ENCODE measurements at regions not wholly inside any gene's neighbourhood (a gene's known extent, or its start where the extent isn't known, plus 50 kb on each side); places are given as distances from the start of the nearest gene placed in this dataset.

DNA sequence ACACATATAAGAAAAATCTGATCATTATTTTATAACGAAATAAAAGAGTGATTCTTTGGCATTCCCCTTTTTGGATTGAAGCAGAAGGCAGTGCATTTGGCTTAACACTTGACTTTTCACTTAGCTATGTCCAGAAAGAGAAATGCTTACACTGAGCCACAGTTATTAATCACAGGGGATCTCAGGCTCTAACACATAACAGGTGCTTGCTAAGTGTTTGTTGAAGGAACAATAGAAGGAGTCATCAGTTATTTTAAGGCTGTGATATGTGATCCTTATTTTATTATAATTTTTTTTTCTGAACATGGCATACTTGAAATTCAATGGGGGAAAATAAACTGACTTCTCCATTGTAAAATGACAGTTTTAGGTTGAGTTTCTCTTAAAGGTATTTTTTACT is 209.5 kb downstream of the UBE2E3 start:
- DNase-seq (ENCODE audit: low read depth) = no peak

DNA sequence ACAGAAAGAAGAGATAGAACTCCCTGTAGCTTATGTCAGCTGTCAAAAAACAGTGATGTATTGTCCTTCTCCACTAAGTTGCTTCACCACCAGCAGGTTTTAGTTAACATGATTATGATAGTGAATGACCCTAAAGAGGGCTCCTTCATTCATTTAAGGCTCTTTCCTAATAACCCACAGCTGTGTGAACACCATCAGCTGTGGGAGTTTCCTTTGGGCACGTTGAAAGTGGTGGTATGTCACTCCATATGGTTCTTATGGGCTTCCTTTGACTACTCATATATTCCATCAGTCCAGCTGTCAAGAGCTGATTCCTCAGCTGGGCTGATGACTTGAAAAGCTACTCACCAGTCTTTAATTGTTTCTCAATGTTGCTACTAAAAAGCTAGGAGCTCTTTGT is 210.3 kb downstream of the UBE2E3 start:
- no peak for DNase-seq (ENCODE audit: low read depth)

DNA sequence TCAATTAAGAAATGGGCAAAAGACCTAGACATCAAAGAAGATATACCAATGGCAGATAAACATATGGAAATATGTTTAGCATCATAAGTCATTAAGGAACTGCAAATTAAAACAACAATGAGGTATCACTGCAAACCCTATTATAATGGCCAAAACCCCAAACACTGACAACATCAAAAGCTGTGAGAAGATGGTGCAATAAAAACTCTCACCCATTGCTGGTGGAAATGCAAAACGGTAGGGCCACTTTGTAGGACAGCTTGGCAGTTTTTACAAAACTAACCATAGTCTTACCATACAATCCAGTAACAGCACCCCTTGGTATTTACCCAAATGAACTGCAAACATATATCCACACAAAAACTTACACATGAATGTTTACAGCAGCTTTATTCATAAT is 213.1 kb downstream of the UBE2E3 start:
- DNase-seq (ENCODE audit: low read depth) = no peak

DNA sequence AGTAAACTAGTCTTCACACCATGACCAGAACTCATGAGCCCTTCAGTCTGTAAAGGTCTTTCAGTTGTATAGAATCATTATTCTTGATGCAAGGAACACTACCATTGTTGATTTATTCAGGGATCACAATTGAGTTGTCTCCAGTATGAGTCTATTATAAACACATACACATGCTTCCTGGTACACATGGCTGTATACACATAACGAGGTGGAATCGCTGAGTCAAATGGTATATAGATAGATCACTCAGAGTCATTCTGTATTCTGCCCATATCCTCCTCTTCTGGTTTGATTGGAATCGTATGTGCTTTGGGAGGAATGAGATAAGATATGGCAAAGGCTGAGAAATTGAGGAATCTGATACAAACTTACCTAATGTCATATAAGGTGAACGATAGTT is 216.0 kb downstream of the UBE2E3 start:
- DNase-seq (ENCODE audit: low read depth) = no peak

DNA sequence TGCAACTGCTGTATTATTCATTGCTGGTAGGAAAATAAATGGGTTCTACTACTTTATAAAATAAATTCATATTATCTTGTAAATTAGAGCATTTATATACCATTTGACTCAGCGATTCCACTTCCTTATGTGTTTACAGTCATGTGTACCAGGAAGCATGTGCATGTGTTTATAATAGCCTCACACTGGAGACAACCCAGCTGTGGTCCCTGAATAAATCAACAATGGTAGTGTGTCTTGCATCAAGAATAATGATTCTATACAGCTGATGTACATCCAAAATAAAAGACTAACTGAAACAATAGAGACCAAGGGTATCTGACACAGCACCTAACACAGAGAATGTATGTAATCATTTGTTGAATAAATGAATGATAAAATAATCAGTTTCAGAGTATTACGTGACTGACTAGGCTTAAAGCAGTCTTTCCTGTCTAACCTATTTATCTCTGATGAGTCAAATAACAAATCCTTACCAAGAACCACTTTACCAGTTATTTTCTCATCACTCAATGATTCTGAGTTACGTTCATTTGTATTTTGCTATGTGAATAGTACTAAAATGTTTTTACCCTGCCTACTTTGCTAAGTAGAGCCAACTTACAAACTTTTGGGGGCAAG is 216.8 kb downstream of the UBE2E3 start:
- DNase-seq (ENCODE audit: low read depth) = no peak

DNA sequence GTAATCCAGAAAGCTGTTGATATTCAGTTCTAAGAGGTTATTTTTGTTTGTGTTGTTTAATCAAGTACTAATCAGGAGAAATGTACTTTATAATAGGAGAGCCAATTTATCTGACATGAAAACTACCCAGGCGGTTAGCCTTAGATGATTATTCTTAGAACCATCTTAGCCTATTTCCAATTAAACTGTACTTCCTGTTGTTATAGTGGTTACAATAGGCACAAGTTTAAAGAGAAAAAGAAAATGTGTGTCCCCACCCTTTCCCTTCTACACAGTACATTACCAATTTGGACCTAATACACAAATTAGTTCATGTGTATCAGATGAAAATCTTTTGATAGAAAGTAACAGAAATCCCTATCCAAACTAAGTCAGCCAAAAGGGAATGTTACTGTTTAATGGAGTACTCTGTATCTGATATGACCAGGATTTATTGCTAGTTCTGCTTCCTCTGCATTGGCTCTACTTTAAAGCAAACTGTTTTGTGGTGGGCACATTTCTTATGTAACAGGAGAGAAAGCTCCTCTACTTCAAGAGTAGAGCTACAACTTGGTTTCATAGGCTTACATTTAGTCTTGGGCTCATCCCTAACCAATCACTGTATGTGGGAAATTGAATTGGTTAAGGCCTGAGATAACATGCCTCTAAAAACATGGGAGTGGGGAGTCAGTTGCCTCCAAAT is 217.9 kb downstream of the UBE2E3 start:
- no peak for DNase-seq (ENCODE audit: low read depth)

DNA sequence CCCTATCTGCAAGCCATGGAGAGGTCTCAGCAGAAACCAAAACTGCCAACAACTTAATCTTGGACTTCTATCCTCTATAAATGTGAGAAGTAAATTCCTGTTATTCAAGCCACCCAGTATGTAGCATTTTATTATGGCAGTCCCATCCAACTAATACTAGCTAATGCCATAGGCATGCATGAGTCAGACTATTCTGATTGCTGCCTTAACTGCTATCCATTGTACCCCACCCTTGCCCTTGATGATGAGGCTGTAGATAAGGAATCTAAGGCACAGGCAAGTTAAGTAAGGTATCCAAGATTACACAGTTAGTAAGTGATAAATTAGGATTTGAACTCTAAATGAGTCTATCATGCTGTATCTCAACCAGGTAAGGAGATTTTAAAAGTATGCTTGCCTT is 223.0 kb downstream of the UBE2E3 start:
- DNase-seq (ENCODE audit: low read depth) = no peak

DNA sequence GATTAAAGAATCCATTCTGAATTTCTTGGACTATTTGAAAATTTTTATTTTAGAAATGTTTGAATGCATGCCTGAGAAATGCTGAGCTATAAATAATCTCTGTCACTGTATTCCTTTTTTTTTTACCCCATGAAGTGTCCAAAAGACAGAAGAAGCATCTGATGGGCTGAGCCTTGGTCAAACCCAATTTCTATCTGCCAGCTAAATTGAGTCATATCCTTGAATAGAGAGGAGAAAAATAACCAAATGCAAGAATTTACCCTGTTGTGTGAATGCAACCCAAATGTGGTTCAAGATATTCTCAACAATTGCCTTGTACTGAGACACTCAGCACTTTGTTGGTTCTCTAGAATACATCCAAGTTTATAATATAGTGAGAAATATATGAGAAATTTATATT is 223.5 kb downstream of the UBE2E3 start:
- DNase-seq (ENCODE audit: low read depth) = no peak

DNA sequence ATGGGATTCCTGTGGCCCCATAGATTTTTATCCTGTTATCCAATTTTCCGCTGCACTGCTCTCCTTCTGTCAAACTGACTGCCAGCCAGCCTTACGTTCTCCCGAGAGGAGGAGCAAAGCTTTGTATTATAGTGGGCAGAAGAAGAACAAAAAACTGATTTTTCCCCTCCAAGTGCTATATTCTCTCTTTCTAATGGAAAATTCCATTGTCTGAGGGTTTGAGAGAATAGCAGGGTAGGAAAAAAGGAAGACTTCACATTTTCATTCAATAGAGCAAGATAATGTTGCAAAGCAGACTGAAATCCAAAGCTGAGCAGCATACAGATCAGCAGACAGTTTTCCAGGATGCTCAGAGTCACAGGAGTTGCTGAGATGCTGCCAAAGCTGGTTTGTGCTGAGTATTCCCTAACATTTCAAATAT is 238.0 kb downstream of the UBE2E3 start:
- DNase-seq (ENCODE audit: low read depth) = no peak

DNA sequence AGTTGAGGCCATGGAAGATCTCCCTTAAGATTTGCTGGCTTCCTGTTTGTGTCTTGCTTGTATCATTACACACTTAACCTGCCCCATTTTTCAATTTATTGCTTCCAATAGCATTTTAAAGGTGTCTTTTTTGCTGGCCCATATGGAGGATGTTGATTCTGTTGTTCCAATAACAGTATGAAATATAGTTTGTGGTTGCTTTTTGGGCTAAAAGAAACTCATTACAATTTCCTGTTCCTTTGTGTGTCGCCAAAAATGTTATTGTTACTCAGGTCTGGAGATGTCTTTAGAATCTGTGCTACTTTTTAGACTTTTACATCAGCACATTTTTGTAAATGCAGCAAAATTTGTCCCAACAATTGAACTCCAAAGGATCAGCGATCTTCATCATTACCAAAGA is 234.0 kb upstream of the ITGA4 start:
- DNase-seq (ENCODE audit: low read depth) = no peak

DNA sequence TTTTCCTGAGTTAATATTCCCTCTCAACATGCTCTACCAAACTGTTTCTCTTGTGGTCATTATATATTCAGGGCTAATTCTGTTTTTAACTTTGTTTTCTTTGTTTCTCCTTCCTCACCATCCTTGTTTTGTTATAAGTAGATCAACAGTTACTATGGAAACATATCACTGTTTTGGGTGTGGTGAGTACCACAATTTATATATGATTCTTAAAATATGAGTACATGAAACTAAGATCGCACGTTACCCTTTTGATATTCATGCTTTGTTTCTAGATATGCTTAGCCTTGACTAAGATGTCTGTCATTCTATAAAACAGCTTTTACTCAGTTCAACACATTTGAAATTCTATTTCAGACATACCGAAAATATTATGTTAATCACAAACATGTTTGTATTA is 232.3 kb upstream of the ITGA4 start:
- no peak for DNase-seq (ENCODE audit: low read depth)

DNA sequence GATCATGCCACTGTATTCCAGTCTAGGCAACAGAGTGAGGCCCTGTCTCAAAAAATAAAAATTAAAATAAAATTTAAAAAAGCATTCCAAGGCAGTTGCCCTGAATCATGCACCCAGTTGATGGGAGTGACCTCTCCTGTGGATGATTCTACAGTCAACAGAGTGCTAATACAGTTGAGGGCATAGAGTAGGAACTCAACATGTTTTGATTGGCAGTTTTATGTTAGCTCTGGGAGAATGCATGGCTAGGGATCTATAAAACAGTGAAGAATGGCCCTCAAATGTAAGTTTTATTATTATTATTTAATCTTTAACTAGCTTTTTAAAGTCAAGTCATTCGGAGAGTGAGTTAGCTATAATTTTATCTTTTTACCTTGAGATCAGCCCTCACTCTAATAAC is 228.5 kb upstream of the ITGA4 start:
- no peak for DNase-seq (ENCODE audit: low read depth)

DNA sequence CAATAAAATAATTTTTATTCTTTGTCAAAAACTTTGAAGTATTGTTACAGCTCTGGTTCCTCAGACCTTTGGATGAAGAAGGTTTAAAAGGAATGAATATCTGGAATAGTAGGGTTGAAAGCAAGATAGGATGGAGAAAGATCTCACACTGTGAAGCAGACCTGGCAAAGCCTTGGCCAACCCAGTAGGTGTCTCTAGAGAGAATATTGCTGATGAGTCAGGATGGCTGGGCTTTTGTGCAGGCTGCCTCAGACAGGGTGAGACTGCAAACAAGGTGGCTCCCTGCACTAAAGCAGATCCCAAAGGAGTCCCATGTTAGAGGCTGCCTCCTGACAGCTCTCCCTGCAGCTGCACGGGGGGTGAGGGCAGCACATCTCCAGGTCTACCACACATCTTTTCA is 226.0 kb upstream of the ITGA4 start:
- no peak for DNase-seq (ENCODE audit: low read depth)

DNA sequence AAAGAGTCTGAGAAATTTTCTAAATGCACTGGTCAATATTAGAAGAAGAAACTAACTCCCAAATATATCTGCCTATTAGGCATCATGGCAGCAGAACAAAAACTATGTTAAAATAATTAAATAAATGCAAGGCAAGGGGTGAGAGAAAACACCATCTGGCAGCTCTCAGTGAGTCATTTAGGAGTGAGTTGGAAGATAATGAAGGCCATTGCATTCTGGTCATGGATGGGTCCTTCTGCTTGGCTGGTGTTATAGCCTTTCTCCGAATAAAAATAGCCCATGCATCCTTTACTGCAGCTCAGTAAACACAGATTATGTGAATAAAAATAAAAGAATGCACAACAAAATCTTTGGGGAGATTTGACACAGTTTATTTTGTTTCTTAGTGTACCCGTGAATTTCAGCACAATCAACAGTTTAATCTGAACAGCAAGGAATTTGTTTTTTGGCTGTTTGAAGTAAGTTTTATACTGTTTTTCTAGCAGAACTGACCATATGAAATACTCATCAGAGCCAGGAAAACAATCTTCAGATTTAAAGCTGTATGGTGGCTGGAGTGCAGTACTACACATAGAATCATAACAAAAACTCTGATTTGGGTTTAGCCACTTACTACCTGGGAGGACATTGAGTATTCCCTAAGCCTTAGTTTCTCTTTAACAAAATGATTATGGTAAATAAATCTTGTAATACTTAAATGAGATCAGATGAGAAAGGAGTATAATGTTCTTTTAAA is 225.1 kb upstream of the ITGA4 start:
- no peak for DNase-seq (ENCODE audit: low read depth)

DNA sequence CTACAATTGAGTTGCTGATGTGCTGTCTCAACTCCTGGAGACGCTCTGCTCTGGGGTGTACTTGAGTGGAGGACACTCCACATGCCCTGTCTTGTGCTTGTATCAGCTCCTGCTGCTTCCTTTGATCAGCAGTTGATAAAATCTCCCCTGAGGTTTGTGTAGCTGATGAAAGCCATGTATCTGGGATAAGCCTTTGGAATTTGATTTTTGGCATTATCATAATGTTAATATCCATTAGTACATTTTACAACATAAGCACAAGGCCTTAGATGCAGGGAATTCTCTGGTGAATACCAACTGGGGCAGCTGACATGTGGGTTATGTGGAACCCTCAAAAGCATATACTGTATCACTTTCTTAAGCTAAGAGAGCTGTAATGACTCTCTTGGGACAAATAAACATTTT is 222.7 kb upstream of the ITGA4 start:
- no peak for DNase-seq (ENCODE audit: low read depth)

DNA sequence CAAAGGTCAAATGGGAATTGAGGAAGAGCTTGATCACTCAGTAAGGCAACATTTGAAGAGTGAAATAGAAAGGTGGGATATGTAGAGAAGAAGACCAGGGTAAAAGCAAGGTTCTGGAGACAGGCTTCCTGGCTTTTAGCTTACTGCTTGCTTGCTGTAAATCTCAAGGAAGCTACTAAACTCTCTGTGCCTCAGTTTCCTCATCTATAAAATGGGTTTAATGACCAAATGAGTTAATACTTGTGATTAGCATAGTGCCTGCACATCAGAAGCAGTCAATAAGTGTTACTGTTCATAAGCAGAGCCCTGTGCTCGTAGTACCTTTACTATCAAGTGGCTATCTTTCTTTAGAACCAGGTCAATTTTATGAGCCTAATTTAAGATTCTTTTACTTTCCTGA is 222.2 kb upstream of the ITGA4 start:
- no peak for DNase-seq (ENCODE audit: low read depth)

DNA sequence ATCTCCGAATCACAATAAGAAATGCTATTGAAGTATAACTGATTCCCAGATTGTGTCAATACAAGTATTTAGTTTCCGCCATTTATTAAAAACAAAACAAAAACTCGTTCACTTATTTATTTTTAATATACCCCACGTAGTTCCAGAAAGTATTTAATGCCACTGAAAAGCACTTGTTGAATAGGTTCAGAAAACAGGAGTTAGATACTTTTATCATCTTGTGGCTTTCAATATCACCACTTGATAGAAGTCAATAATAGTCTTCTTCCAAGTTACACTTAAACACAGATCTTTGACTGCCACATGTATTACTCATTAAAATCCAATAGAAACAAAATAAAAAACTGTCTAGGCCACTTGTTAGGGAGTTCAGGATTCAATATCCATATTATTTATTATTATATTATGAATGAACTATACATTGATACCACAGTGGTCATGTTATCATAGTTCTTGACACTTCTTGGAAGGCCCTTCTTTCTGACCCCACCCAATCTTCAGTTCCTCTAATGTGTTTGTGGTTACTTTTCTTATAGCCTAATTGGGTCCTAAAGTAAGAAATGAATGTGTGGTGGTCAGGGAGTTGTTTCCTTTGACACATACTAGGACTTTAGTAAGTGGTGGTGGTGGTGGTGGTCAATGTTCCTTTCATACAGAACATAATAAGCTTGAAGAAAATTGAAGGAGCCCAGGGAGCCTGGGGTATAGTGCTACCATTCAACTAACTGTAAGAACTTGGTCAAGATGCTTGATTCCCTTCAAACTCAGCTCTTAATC is 221.3 kb upstream of the ITGA4 start:
- DNase-seq (ENCODE audit: low read depth) = no peak

DNA sequence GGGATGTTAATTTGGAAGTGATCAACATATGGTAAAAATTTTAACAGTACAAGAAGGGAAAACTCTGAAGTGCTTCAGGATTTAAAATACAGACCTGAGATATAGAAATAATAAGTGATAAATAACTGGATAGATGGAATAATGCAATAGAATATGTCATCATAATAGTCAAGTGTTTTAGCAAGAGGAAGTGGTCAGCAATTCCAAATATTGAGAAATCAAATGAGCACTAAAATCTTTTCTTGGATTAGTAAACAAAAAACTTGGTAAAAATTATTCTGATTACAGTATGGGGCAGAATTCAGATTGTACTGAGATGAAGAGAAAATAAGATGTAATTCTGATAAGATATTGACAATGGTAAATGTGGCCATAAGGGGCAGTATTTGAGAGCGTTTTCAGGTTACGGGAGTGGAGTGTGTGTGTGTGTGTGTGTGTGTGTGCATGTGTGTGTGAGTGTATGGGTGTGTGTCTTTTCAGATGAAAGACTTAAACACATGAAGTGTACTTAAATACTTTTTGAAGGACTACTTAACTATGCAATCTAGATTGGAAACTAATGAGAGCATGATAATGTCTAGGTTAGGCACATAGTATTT is 217.9 kb upstream of the ITGA4 start:
- DNase-seq (ENCODE audit: low read depth) = no peak

DNA sequence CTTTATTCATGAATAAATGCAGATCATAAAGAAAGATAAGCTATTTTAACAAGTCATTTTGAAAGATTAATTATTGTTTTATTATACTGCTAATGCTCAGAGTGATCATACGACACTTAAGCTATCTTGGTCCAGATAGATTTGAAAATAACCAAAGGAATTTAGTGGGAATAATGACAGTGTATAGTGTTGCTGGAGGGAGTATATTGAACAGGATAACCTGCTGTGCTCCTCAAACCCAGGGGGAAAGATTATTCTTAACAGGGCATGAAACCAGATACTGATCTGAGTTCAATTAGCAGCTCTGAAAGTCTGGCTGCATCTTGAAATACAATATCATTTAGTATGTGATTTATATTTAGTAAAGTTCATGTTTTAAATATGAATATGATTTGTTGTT is 216.3 kb upstream of the ITGA4 start:
- no peak for DNase-seq (ENCODE audit: low read depth)

DNA sequence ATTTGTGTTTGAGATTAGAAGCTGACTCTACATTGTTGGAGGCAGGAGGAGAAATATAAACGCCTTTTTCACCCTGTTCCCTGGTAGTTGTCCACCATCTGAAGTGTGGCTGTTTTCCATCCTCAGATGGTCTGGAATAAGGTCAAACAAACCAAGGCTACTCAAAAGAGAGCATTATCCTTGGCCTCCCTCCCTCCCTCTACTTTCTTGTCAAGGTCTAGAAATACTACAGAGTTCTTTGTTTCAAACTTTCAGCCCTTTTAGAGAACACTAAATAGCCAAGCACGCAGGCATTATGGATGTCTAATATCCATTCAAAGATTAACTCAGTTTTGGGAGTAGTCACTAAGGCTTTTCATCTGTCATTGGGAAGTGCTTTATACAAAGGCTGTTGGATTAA is 215.8 kb upstream of the ITGA4 start:
- DNase-seq (ENCODE audit: low read depth) = no peak

DNA sequence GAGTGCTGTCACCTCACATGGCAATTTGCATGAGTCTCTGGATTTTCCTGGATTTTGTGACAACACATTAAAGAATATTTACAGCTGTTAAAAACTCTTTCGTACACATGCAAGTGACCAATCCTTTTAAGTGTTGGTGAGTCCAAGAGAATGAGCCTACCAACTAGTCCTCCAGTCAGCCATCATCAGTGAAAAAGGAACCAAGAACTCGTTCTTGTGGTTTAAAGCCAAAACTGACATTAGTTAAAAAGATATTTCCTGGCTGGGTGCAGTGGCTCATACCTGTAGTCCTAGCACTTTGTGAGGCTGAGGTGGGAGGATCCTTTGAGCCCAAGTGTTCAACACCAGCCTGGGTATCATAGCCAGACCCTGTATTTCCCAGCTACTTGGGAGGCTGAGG is 215.4 kb upstream of the ITGA4 start:
- DNase-seq (ENCODE audit: low read depth) = no peak

DNA sequence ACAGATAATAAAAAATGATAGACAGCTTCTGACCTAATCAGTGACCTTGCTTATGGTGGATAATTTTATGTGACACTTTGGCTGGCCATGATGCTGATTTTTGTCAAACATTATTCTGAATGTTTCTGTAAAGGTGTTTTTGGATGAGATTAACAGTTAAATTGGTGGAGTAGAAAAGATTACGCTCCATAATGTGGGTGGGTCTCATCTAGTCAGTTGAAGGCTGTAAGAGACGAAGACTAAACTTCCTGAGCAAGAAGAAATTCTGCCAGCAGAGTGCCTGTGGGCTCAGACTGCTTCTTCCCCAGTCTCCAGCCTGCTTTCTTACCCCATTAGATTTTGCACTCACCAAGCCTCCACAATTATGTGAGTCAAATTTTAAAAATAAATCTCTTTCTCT is 214.9 kb upstream of the ITGA4 start:
- DNase-seq (ENCODE audit: low read depth) = no peak

All from activated gamma-delta T cell treated with anti-CD3 and anti-CD28 coated beads, Interleukin-2, amount 50 U/mL, for 16 hours (primary cell).